Hepatic stellate cell (primary cell): ENCODE measurements at regions not wholly inside any gene's neighbourhood (a gene's known extent, or its start where the extent isn't known, plus 50 kb on each side); places are given as distances from the start of the nearest gene placed in this dataset.
"Not testable (repeated sequence)": the region's sequence is repeated elsewhere in the genome, so short reads cannot be mapped to it uniquely, and the experiment has no call there.

Source experiments
- DNase-seq: peaks from one replicate; pipeline ENCODE4 v3.0.0; 2011; ENCODE audit warnings: low spot score

DNA sequence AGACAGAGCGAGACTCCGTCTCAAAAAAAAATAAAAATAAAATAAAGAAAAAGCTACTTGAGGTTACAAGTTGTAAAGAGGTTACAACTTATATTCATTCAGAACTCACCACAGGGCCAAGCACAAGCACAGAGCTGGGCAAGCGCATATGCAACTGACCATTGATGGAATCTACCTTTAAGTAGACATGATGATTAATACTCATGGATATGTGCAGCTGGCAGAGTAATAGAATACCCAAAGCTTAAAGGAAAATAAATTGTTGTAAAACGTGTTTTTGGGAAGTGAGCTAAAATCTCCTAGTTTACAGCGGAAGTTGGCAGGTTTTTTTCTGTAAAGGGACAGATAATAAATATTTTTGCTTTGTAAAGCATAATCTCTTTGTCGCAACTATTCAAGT lies 111.6 kb downstream of the TMEM168 start:
- no peak for DNase-seq

GRCh38 chr7:112689466-112690177 lies 100.6 kb downstream of the TMEM168 start:
- not testable (repeated sequence) for DNase-seq

DNA sequence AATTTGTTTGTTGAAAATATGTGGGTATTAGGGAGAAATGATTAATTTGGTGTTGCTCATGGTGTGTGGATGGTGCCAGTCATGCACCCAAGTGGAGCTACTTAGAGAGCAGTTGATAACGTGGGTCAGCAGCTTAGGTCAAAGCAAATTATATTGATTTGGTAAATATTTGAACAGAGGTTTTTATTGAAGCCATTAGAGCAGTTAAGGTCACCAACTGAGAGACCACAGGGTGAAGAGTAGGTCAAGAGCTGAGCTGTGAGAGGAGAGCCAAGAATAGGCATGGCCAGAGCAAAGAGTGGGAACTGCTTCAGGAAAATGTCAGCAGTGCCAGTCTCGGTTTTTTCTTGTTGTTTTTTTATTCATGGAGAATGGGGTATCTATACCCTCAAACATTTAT lies 97.9 kb downstream of the TMEM168 start:
- no peak for DNase-seq

- not testable (repeated sequence) for DNase-seq
Observed at GRCh38 chr7:112697211-112697610, 93.0 kb downstream of the TMEM168 start.

DNA sequence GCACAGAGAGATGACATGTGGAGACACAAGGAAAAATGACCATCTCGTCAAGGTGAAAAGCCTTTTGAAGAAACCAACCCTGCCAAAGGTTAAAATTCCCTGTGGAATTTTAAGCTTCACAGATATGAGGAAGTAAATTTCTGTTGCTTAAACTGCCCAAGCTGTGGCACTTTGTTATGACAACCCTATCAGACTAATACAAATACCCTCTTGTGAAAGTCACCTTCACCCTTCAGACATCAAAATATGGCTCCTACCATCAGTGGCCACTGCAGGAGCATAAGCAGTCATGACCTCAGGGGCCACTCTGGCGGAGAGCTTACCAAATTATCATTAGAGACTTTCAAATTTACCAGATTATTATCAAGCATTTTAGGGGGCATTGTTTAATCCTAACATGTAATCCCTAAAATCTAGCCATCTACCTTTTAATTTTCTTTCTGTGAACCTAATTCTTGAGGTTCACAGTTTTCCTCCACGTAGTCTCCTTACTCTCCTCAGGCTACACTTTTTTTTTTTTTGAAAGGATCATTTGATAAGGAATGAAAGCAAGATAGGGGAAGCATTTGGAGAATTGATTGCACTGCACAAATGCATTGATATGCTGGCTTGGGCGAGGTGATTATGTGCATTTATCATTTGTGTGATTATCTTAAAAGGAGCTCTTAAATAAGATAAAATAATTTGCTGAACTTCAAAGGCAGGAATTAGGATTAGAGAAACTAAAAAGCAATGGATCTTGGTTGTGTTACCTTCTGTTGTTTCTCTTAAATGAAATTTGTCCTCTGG lies 90.3 kb downstream of the TMEM168 start:
- DNase-seq, result no peak

DNA sequence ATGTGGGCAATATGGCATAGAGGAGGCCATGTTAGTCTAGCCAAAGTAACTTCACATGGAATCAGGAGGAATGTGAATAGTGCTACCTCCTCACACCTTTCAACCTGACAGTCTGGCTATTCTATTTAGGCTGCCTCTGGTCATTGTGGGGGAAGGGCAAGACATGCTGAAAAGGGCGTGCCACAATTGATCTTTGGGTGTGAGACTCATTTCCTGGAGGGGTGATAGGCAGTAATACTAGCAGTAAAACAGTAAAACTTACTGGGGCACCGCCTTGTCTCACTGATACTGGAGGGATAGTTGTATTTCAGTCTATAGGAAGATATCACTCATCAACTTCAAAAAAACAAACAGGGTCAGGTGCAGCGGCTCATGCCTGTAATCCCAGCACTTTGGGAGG lies 88.7 kb downstream of the TMEM168 start:
- no peak for DNase-seq

DNA sequence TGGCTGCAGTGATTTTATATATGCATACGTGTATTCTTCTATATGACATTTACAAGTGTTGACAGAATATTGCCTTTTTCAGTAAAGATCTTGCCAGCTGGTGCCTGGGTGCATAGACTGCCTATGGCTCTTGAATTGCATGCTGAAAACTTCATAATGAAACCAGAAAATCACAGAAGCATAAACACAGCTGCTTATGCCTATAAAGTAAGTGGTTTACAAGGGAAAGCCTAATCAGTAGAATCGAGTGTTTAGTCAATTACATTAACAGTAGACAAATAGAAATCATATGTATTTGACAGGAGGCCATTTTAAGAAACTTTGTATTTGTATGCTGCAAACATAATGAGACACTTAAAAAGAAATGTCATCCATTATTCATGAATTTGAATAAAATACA lies 82.5 kb downstream of the TMEM168 start:
- DNase-seq, result no peak

DNA sequence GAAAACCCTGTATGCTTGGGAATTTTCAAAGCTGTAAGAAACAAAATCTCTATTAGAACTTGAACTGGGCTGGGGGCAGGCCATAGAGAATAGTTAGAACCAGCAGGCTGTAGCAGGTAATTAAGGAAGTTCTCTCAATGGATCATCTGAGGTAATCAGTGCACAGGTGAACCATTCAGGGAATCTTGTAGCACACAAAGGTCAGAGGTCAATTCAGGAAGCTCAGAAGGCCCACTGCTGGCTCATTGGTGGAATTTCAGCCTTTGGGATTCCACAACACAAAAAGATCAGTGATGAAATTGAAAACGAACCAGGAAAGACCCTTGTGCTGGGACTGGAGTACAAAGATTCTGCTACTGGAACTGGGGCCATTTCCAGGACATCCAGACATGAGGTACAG lies 82.0 kb downstream of the TMEM168 start:
- no peak for DNase-seq
